Stimulated activated CD8-positive, alpha-beta memory T cell treated with anti-CD3 and anti-CD28 coated beads, Interleukin-12 subunit alpha, Interleukin-12 subunit beta, amount 100 ng/mL, for 1 hour (primary cell): ENCODE measurements at regions not wholly inside any gene's neighbourhood (a gene's known extent, or its start where the extent isn't known, plus 50 kb on each side); places are given as distances from the start of the nearest gene placed in this dataset.
"Not testable (repeated sequence)": the region's sequence is repeated elsewhere in the genome, so short reads cannot be mapped to it uniquely, and the experiment has no call there.

Experiments
- DNase-seq: peaks from one replicate; pipeline ENCODE4 v3.0.0-alpha.2; 2020; ENCODE audit warnings: low read depth

DNA sequence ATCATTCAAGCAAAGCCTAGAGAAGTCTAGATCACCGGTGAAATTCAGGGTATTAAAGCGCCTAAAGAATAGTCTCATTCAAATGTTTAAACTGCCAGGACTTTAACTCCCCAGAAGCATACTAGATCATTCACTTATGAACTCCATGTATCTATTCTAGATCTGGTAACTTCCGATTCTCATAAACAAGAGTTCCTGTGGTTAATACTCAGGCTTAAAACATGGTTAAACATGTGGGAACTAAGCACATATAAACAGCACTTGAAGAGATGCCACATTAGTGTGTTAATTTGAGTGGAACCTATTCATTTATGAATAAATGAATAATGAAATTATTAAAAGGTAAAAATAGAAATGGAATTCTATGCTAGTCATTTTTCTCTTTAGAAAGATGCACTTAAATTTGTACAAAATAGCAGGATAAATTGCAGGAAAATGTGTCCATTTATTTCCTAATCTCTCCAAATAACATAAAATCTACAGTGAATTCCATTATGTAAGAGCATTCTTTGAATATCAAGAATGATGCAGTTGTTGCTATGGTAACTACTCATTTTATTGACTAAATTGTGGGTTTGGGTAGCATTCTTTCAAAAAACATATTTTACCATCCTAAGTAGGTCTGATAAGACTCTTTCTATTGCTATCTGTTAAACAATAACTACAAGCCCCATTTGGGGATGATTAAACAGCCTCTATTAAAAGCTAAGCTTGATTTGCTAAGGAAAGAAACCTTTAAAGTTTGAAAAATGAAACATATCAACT is 147.6 kb upstream of the TMEM168 start:
- no peak for DNase-seq

DNA sequence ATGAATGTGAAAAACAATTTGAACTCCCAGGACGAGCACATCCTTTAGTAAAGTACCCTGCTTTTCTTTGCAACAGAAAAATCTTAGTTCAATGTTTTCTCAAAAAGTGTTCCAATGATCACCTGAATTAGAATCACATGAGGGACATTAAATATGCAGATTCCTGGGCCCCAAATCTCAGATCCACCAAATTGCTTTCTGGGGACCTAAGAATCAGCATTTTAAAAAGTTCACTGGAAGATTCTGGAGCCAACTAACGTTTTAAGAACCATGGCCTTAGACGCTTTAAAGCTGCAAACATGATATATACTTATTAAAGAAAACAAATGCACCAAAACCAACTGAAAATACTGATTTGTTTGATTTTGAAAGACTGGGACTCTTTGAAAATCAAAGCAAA is 143.4 kb upstream of the TMEM168 start:
- no peak for DNase-seq

DNA sequence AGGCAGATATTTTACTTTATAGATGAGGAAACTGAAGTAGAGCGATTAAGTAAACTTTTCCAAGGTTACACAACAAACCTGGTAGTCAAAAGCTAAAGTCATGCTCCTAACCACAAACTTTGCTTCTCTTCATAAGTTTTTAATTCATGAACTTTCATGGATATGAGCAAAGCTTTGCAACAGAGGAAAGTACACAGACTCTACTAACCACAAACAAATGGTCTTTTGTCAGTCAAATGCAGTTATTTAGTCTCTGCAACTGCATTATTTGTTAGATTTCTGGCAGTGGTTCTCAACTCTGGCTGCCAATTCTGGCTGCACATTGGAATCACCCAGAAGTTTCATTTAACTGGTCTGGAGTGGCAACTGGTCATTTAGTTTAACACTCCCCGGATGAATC is 140.6 kb upstream of the TMEM168 start:
- no peak for DNase-seq

DNA sequence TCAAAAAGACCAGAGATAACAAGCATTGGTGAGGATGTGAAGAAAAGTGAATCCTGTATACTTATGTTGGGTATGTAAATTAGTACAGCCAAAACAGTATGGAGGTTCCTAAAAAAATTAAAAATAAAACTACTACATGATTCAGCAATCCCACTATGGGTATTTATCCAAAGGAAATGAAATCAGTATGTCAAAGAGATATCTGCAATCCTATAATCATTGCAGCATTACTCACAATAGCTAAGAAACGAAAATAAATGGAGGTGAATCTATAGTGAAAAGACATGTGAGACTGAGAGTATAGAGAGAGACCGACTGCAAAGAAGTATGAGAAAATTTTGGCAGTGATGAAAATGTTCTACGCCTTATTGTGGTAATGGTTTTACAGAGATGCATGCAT is 139.2 kb upstream of the TMEM168 start:
- no peak for DNase-seq

DNA sequence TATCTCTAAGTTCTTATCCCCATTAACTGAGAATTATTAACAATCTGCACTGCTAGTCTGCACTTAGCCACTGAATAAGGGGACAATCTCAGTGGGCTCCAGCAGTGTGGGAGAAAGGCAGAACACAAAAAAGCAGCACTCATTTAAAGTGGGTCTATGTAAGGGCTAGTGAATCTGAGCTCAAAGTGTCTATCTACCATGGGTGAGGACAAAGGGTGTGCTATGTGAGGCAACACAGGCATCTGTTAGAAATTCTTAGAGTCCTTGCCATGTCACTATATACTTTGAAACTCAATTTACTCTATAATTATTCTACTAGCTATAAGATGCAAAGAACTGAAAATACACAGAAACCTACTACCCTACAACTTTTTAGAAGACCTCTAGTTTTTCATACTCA is 135.8 kb upstream of the TMEM168 start:
- DNase-seq: no peak

DNA sequence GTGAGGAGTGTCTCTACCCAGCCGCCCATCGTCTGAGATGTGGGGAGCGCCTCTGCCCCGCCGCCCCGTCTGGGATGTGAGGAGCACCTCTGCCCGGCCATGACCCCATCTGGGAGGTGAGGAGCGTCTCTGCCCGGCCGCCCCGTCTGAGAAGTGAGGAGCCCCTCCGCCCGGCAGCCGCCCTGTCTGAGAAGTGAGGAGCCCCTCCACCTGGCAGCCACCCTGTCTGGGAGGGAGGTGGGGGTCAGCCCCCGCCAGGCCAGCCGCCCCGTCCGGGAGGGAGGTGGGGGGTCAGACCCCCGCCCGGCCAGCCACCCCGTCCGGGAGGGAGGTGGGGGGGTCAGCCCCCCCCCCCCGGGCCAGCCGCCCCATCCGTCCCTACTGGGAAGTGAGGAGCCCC is 132.4 kb upstream of the TMEM168 start:
- not testable (repeated sequence) for DNase-seq

DNA sequence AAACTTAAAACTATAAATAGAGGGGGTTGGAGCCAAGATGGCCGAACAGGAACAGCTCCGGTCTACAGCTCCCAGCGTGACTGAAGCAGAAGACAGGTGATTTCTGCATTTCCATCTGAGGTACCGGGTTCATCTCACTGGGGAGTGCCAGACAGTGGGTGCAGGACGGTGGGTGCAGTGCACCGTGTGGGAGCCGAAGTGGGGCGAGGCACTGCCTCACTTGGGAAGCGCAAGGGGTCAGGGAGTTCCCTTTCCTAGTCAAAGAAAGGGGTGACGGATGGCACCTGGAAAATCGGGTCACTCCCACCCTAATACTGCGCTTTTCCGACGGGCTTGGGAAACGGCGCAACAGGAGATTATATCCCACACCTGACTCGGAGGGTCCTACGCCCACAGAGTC is 126.2 kb upstream of the TMEM168 start:
- not testable (repeated sequence) for DNase-seq

DNA sequence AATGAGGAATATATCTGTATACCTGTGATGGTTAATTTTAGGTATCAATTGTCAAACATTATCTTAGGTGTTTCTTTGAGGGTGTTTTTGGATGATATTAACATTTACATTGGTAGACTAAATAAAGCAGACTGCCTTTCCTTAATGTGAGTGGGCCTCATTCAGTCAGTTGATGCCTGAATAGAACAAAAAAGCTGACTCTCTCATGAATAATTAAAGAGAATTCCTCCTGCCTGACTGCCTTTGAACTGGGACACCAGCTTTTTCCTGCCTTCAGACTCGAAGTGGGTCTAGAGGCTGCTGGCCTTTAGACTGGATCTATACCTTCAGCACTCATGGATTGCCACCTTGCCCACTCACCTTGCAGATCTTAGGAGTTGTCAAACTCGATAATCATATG is 117.9 kb upstream of the TMEM168 start:
- DNase-seq: no peak

DNA sequence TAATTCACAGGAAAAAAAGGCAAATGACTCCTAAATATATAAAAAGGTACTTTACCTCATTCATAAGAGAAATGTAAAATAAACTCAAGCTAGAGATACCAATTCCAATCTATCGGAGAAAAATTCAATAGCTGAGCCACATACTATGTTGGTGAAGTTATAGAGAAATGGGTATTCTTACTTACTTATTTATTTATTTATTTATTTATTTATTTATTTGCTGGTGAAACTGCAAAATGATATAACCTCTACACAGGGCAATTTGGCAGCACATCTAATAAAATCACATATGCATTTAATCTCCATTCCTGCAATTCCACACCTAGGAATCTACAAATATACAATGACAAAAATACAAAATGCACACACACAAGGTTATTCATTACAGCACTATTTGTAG is 117.5 kb upstream of the TMEM168 start:
- no peak for DNase-seq

DNA sequence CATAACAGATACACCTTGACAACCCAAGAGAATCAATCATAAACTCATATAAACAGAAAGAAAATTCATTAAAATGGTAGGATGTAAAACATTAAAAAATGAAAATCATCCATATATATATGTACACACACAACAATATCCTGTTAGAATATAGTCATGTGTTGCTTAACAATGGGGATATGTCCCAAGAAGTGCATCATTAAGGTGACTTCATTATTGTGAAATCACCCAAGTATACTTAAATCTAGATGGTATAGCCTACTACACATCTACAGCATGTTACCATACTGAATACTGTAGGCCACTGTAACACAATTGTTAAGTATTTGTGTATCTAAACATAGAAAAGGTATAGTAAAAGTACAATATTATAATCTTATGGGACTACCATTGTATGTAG is 115.8 kb upstream of the TMEM168 start:
- no peak for DNase-seq

DNA sequence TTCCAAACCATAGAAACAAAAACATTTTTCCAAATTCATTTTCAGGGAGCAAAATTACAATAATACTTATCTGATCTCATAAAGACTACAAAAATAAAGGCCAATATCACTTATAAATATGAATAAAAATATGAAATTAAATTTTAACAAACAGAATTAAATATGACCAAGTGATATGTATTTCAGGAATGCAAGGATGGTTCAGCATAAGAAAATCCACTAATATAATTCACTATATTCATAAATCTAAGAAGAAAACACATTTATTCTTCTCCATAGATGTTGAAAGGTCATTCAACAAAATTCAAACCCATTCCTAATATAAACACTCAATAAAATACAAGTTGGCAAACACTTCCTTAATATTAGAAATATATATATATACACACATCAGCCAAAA is 115.2 kb upstream of the TMEM168 start:
- DNase-seq: no peak

DNA sequence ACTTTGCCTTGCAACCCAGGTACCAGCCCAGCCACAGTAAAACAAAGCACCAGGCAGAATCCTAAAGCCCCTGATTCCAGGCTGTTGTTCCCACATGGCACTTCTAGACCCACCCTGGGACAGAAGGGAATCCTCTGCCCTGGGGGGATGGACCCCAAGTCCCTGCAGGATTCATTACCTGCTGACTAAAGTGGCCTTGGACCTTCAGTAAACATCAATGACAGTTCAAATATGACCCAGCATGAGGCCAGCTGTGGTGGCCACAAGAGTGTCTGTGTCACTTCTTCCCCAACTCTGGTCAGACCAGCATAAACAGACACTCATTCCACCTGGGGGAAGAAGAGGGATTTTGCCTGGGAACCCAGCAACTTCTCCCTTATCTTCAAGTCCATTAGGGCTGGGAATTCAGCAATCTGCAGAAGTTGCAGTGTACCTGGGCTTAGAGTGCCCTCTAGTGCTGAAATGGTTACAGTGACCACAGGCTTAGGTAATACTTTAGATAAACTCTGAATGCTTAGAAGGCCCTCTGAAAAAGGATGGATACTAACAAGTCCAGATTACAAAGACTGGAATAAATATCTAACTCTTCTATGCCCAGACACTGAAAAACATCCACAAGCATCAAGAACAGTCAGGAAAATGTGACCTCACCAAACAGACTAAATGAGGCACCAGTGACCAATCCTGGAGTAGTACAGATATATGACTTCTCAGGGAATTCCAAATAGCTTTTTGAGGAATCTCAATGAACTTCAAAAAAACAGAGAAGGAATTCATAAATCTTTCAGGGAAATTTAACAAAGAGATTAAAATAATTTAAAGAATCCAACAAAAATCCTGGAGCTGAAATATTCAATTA is 108.5 kb upstream of the TMEM168 start:
- no peak for DNase-seq

DNA sequence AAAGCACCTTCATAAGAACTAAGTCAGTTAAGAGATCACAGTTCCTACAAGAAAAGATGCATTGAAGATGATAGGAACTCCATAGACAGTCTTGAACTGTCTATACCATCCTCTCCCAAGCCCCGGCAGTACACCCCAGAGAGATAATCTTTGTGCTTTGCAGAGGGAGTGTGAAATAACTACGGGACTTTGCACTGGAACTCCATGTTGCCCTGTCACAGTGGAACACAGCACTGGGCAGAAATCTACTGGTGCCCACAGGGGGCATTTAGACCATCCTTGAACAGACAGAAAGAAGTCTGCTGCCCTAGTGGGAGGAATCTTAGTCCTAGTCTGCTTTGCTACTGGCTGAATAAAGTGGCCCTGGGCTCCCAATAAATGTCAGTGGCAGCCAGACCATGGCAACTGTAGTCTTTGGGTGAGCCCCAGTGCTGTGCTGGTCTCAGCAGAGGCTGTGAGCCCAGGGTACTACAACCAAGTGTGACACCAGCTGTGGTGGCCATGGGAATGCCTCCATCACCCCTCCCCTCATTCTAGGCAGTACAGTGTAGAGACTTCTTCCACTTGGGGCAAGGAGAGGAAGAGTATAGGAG is 107.7 kb upstream of the TMEM168 start:
- no peak for DNase-seq

DNA sequence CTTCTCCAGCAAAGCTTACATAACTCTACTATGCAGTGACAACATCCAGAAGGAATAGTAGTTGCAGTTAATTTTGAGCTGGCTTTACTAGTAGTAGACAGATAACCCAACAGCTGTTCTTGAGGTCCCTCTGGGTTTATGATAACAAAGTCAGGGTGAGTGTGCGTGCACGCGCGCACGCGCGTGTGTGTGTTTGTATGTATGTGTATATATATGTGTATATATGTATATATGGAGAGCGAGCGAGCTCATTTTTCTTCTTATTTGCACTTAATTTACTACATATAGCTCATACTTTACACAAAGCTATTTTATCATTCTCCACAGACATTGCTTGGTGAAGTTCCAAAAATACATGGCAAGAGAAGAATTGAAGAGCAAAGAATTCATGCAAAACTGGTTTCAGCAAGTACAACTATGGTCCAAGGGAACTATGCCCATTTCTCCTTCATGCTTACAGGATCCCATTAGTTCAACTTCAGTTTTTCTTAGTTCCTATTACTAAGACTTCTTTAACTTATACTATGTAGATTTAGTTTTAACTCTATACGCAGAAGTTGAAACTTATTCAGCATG is 105.9 kb upstream of the TMEM168 start:
- DNase-seq: no peak

DNA sequence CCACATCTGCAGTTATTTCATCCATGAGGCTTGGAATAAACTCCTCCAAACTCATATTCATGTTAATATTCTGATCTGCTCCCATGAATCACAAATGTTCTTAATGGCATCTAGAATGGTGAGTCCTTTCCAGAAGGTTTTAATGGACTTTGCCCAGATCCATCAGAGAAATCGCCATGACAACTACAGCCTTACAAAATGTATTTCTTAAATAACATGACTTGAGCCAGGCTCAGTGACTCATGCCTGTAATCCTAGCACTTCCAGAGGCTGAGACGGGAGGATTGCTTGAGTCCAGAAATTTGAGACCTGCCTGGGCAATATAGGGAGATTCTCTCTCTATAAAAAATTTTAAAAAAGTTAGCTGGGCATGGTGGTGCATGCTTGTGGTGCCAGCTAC is 102.1 kb upstream of the TMEM168 start:
- no peak for DNase-seq

DNA sequence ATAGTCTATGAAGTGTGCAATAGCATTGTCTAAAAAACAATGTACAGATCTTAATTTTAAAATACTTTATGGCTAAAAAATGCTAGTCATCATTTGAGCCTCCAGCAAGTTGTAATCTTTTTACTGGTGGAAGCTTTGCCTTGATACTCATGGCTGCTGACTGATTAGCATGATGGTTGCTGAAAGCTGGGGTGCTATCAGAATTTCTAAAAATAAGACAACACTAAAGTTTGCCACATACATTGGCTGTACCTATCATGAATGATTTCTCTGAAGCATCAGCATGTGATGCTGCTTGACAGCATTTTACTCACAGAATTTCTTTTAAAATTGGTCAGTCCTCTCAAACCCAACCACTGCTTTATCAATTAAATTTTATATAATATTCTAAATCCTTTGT is 101.5 kb upstream of the TMEM168 start:
- no peak for DNase-seq

DNA sequence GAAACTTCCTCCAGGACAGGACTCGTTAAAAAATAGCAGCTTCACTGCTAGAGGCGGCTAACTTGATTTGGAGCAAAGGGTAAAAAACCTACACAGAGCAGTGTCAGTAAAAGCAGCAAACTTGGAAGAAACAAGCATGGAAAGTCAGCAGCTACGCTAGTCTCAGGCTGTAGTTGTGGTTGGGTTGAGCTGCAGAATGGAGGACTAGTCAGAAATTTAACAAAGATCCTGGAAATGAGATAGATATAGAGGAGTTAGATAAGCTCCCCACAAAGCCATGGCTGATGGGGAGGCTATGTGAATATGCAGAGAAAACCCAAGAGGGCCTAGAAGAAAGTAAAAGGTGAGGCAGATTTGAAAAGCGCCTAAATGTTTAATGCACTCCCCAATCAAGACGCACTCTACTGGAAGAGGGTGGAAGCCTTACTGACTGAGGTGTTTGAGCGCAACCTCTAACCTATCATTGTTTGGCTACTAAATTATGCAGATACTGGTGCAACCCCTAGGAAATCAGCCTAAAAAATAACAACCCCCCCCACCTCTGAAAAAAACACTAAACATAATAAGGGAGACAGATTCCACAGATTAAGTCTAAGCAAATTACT is 99.7 kb upstream of the TMEM168 start:
- no peak for DNase-seq

DNA sequence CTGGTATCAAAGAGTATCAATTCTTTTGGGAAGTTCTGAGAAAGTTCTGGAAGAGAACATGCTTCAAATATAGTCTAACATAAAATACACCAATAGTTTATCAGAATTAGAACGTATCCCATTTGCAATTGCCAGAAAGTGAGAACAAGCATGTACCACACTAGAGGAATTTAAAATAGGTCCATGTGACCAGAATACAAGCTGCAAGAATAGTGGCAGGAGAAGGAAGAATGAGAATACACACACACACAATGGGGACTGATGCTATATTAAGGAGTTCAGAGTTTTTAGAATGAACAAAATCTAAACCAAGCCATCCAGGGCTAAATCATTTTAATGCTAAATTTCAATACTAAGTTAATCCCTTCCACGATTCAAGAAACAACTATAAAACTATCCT is 99.1 kb upstream of the TMEM168 start:
- DNase-seq: no peak

DNA sequence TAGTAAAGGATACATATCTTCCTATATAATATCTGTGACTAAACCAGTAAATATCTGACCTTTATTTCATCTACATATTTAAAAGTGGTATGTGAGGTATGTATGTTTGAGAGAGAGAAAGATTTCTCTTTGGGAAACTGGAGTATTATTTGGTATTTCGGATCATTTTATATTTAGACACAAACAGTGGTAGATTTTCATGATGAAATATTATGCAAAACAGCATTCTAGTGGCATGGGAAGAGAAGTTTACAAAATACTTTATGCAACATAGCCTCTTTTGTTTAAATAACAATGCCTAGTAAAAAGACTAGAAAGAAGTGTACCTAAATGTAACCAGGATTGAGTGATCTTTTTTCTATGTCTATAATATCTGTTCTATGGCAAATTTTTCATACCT is 98.6 kb upstream of the TMEM168 start:
- no peak for DNase-seq

DNA sequence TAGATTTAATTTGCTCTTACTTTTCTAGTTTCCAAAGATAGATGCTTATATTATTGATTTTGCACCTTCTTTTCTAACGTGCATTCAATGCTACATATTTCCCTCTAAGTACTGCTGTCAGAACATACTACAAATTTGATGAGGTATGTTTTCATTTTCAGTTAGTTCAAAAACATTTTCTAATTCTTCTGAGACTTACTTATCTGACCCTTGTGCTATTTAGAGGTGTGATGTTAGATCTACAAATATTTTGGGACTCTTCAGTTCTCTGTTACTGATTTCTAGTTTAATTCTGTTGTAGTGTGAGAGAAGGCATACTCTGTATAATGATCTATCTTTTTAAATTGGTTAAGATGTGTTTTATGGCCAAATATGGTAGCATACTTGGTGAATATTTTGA is 97.8 kb upstream of the TMEM168 start:
- no peak for DNase-seq

DNA sequence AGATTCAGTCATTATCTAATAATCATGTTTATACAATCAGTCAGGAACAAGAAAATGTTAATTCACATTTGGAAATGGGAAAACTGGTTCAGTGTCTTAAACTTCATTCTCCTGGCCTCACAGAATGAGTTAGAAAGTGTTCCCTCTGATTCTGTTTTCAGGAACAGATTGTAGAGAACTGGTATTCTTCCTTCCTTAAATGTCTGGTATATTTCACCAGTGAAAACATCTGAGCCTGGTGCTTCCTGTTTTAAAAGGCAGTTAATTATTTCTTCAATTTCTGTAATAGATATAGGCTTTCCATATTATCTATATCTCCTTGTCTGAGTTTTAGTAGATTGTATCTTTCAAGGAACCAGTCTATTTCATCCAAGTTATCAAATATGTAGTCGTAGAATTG is 97.1 kb upstream of the TMEM168 start:
- DNase-seq: no peak

DNA sequence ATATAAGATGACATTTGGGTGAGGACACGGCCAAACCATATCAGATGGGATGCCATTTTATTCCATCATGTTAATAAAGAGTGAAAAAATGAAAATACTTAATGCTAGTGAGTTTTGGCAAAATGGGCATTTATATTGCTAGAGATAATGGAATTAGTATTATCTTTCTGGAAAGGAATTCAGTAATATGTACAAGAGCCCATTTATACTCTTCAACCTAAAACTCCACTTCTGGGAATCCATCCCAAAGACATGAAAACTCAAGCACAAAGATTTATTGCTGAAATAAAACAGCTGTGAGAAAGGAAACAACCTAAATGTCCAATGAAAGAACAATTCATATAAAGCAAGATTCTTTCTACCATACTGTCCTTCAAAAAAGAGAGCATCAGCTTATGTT is 96.0 kb upstream of the TMEM168 start:
- DNase-seq: no peak
